MM.1S (cell line): ENCODE measurements at regions not wholly inside any gene's neighbourhood (a gene's known extent, or its start where the extent isn't known, plus 50 kb on each side); places are given as distances from the start of the nearest gene placed in this dataset.
"Not testable (repeated sequence)": the region's sequence is repeated elsewhere in the genome, so short reads cannot be mapped to it uniquely, and the experiment has no call there.

ENCODE experiments used
- DNase-seq: peaks from one replicate; pipeline ENCODE4 v3.0.0-alpha.2; 2015
- H2AFZ ChIP-seq: fragments of 300-600 bp; sonication (generic); 2 replicates; pipeline ENCODE4 v1.6.0; 2016; ENCODE audit warnings: antibody characterized with exemption, low read length
- H3F3A ChIP-seq: fragments of 300-600 bp; sonication (generic); 2 replicates; pipeline ENCODE4 v1.6.1; 2016; ENCODE audit warnings: mild to moderate bottlenecking, antibody characterized with exemption, low read length, moderate library complexity, mixed read lengths; ENCODE audit not compliant: insufficient read depth
- H3K27ac ChIP-seq: fragments of 300-600 bp; sonication (generic); 2 replicates; pipeline ENCODE4 v1.5.1; 2016; ENCODE audit warnings: mild to moderate bottlenecking, low read length
- H3K27me3 ChIP-seq: fragments of 300-600 bp; sonication (generic); replicated peaks from 2 replicates; pipeline ENCODE4 v1.6.0; 2016; ENCODE audit warnings: low read length; ENCODE audit not compliant: insufficient read depth
- H3K36me3 ChIP-seq: fragments of 300-600 bp; sonication (generic); replicated peaks from 2 replicates; pipeline ENCODE4 v1.6.1; 2016; ENCODE audit warnings: mild to moderate bottlenecking, low read length, mixed read lengths; ENCODE audit not compliant: insufficient read depth
- H3K4me1 ChIP-seq: fragments of 300-600 bp; sonication (generic); 2 replicates; pipeline ENCODE4 v1.6.1; 2016; ENCODE audit warnings: low read length, mixed read lengths
- H3K4me2 ChIP-seq: fragments of 300-600 bp; sonication (generic); 2 replicates; pipeline ENCODE4 v1.6.0; 2016; ENCODE audit warnings: low read depth, low read length
- H3K4me3 ChIP-seq: fragments of 300-600 bp; sonication (generic); 2 replicates; pipeline ENCODE4 v1.5.1; 2016; ENCODE audit warnings: low read length, mixed read lengths
- H3K79me2 ChIP-seq: fragments of 300-600 bp; sonication (generic); 2 replicates; pipeline ENCODE4 v1.6.1; 2016; ENCODE audit warnings: mixed run types, low read length, mixed read lengths
- H3K9ac ChIP-seq: fragments of 300-600 bp; sonication (generic); 2 replicates; pipeline ENCODE4 v1.6.1; 2016; ENCODE audit warnings: low read length, mixed read lengths
- H3K9me2 ChIP-seq: fragments of 300-600 bp; sonication (generic); replicated peaks from 2 replicates; pipeline ENCODE4 v1.6.1; 2016; ENCODE audit warnings: mild to moderate bottlenecking, low read length, mixed read lengths; ENCODE audit not compliant: insufficient read depth
- H3K9me3 ChIP-seq: fragments of 300-600 bp; sonication (generic); replicated peaks from 2 replicates; pipeline ENCODE4 v1.6.1; 2016; ENCODE audit warnings: mild to moderate bottlenecking, low read length, mixed read lengths; ENCODE audit not compliant: insufficient read depth
- H4K20me1 ChIP-seq: fragments of 300-600 bp; sonication (generic); 2 replicates; pipeline ENCODE4 v1.6.1; 2016; ENCODE audit warnings: mild to moderate bottlenecking, low read length, moderate library complexity, mixed read lengths; ENCODE audit not compliant: insufficient read depth
- EZH2 ChIP-seq: fragments of 300-600 bp; sonication (generic); optimal IDR thresholded peaks from 2 replicates; pipeline ENCODE3; 2017; ENCODE audit warnings: low read depth, mild to moderate bottlenecking, antibody characterized with exemption, low read length, mixed read lengths
- EZH2phosphoT487 ChIP-seq: fragments of 300-600 bp; sonication (generic); IDR thresholded peaks from 2 replicates; pipeline ENCODE4 v1.6.1; 2018; ENCODE audit warnings: antibody characterized with exemption, low read length
- TF ChIP-seq, protein P1 (sequence below): fragments of 300-600 bp; sonication (generic); IDR thresholded peaks from 2 replicates; pipeline ENCODE4 v1.5.1; 2016; ENCODE audit warnings: antibody characterized with exemption, low read length, mixed read lengths

DNA sequence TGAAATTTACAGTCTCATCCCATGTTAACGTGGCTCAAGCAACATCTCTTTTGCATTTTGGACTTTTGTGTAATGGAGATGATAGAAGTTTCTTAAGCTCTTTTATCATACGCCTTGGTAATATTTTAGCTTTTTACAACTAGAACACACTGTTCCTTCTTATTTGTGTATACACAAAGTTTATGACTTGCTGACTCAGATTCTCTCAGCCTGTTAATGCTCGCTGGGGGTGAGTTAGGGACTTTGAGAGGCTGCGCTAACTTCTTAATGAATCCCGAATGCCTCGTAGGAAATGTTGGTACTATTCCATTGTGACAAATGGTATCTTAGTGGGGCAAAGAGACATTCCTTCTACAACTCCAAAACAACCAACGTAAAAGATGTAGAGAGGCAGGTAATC, 509.7 kb downstream of the DOK5 start:
- H3K9ac ChIP-seq = no peak overlapping the region
- H3F3A ChIP-seq = no peaks in the 10 kb centered on the region
- H3K9me3 ChIP-seq = no peaks in the 10 kb centered on the region
- no peak for TF ChIP-seq EZH2
- H3K4me2 ChIP-seq = no peak overlapping the region
- H2AFZ ChIP-seq = no peak overlapping the region
- H3K4me3 ChIP-seq = no peak overlapping the region
- no peaks in the 10 kb centered on the region for H3K79me2 ChIP-seq
- no peak overlapping the region for H3K27ac ChIP-seq
- no peak for DNase-seq
- no peaks in the 10 kb centered on the region for H3K9me2 ChIP-seq
- H3K27me3 ChIP-seq = no peaks in the 10 kb centered on the region
- H4K20me1 ChIP-seq = no peaks in the 10 kb centered on the region
- H3K36me3 ChIP-seq = no peaks in the 10 kb centered on the region
- H3K4me1 ChIP-seq = no peaks in the 10 kb centered on the region

DNA sequence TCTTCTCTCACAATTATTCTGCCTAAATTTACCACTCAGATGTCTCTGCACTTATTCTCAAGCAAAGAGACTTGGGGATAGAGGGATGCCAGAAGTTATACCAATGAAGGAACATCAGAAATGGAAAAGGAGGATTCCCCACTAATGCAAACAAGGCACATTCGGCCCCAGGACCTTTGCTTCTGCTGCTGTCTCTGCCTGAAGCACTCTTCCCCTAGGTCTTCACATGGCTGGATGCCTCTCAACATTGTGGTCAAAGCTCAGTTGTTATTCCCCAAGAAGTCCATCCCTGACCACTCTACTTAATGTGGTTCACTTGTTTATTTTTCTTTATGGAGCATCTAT, 508.7 kb downstream of the DOK5 start:
- TF ChIP-seq, protein P1, sequence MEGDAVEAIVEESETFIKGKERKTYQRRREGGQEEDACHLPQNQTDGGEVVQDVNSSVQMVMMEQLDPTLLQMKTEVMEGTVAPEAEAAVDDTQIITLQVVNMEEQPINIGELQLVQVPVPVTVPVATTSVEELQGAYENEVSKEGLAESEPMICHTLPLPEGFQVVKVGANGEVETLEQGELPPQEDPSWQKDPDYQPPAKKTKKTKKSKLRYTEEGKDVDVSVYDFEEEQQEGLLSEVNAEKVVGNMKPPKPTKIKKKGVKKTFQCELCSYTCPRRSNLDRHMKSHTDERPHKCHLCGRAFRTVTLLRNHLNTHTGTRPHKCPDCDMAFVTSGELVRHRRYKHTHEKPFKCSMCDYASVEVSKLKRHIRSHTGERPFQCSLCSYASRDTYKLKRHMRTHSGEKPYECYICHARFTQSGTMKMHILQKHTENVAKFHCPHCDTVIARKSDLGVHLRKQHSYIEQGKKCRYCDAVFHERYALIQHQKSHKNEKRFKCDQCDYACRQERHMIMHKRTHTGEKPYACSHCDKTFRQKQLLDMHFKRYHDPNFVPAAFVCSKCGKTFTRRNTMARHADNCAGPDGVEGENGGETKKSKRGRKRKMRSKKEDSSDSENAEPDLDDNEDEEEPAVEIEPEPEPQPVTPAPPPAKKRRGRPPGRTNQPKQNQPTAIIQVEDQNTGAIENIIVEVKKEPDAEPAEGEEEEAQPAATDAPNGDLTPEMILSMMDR = no peak
- no peak for TF ChIP-seq EZH2
- no peaks in the 10 kb centered on the region for H3K9me3 ChIP-seq
- no peaks in the 10 kb centered on the region for H3K4me1 ChIP-seq
- no peak overlapping the region for H3K9ac ChIP-seq
- H3K36me3 ChIP-seq = no peaks in the 10 kb centered on the region
- no peaks in the 10 kb centered on the region for H3K79me2 ChIP-seq
- no peaks in the 10 kb centered on the region for H3K27me3 ChIP-seq
- DNase-seq = no peak
- no peak overlapping the region for H3K4me3 ChIP-seq
- no peaks in the 10 kb centered on the region for H3F3A ChIP-seq
- no peak overlapping the region for H2AFZ ChIP-seq
- H4K20me1 ChIP-seq = no peaks in the 10 kb centered on the region
- no peak overlapping the region for H3K4me2 ChIP-seq
- no peaks in the 10 kb centered on the region for H3K9me2 ChIP-seq
- no peak overlapping the region for H3K27ac ChIP-seq

DNA sequence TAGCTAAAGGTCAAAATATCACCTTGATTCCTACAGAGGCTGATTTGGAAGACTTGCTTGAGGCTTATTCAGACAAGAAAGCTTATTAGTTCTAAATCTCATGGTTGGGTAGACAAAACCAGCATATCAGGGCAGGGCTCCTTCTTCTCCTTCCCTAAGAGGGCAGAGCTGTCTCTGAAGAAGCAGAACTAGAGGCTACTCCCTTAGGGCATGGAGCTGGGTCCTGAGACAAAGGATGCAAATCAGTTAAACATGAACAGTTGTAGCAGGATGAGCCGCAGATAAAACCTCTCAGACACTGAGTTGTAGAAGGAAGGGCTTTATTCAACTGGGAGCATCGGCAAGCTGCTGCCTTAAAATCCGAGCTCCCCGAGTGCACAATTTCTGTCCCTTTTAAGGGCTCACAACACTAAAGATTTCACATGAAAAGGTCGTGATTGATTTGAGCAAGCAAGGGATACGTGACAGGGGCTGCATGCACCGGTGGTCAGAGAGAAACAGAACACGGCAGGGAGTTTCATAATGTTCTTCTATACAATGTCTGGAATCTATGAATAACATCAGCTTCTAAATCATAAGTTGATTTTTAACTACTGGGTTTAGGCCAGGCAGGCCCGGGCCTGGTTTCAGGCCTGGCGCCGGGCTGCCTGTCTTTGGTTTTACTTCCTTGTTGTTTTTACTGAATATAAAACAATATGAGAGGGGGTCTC, 508.2 kb downstream of the DOK5 start:
- H3K79me2 ChIP-seq, H3K36me3 ChIP-seq, H3K27ac ChIP-seq, H3K27me3 ChIP-seq, H3K9me3 ChIP-seq, H3K9ac ChIP-seq, H3K4me3 ChIP-seq, DNase-seq, H3K4me2 ChIP-seq, H3K9me2 ChIP-seq, H3K4me1 ChIP-seq, H4K20me1 ChIP-seq, H2AFZ ChIP-seq, H3F3A ChIP-seq: not testable (repeated sequence)

DNA sequence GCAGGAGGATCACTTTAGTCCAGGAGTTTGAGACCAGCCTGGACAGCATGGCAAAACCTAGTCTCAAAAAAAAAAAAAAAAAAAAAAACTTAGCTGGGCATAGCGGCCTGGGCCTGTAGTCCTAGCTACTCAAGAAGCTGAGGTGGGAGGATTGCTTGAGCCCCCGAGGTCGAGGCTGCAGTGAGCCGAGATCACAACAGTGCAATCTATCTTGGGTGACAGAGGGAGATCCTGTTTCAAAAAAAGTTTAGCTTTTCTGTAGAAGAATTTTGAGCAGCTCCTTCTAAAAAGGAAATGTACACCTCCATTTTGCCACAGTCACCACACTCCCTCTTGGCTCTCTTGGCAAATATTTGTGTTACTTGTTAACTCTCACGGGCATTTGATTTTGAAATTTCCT, 505.8 kb downstream of the DOK5 start:
- H3K36me3 ChIP-seq = no peaks in the 10 kb centered on the region
- H3K27me3 ChIP-seq = no peaks in the 10 kb centered on the region
- H3K9me3 ChIP-seq = no peaks in the 10 kb centered on the region
- H4K20me1 ChIP-seq = no peaks in the 10 kb centered on the region
- H3K4me1 ChIP-seq = no peaks in the 10 kb centered on the region
- H3K9me2 ChIP-seq = no peaks in the 10 kb centered on the region
- no peak overlapping the region for H3K4me2 ChIP-seq
- no peak overlapping the region for H2AFZ ChIP-seq
- no peak for DNase-seq
- H3K4me3 ChIP-seq = no peak overlapping the region
- H3K9ac ChIP-seq = no peak overlapping the region
- no peaks in the 10 kb centered on the region for H3K79me2 ChIP-seq
- H3F3A ChIP-seq = no peaks in the 10 kb centered on the region
- TF ChIP-seq EZH2phosphoT487 (no peak), EZH2 (no peak)
- TF ChIP-seq, protein P1 = no peak
- no peak overlapping the region for H3K27ac ChIP-seq
